ENCODE measurements at regions not wholly inside any gene's neighbourhood (a gene's known extent, or its start where the extent isn't known, plus 50 kb on each side); places are given as distances from the start of the nearest gene placed in this dataset.
"Not testable (repeated sequence)": the region's sequence is repeated elsewhere in the genome, so short reads cannot be mapped to it uniquely, and the experiment has no call there.

GRCh38 chr11:70557742-70558485, 159.6 kb downstream of the CTTN start:
- no peak for TF ChIP-seq EZH2phosphoT487 (IDR thresholded peaks at IDR 0.05)
- TF ChIP-seq, protein P1, sequence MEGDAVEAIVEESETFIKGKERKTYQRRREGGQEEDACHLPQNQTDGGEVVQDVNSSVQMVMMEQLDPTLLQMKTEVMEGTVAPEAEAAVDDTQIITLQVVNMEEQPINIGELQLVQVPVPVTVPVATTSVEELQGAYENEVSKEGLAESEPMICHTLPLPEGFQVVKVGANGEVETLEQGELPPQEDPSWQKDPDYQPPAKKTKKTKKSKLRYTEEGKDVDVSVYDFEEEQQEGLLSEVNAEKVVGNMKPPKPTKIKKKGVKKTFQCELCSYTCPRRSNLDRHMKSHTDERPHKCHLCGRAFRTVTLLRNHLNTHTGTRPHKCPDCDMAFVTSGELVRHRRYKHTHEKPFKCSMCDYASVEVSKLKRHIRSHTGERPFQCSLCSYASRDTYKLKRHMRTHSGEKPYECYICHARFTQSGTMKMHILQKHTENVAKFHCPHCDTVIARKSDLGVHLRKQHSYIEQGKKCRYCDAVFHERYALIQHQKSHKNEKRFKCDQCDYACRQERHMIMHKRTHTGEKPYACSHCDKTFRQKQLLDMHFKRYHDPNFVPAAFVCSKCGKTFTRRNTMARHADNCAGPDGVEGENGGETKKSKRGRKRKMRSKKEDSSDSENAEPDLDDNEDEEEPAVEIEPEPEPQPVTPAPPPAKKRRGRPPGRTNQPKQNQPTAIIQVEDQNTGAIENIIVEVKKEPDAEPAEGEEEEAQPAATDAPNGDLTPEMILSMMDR (IDR thresholded peaks at IDR 0.05): no peak
- TF ChIP-seq EZH2 (IDR thresholded peaks at IDR 0.05): no peak
- Histone ChIP-seq H3K4me2 (no peak overlapping the region), H3K79me2 (ENCODE audit: low read depth) (no peaks in the 10 kb centered on the region), H3K27me3 (no peaks in the 10 kb centered on the region), H4K20me1 (ENCODE audit: low read depth) (no peaks in the 10 kb centered on the region), H3K27ac (no peak overlapping the region), H3F3A (ENCODE audit: low read depth) (peaks cover 18% of the 10 kb centered on the region), H3K9ac (no peak overlapping the region), H3K36me3 (no peaks in the 10 kb centered on the region), H3K9me3 (ENCODE audit: low read depth) (no peaks in the 10 kb centered on the region), H2AFZ (replicated peaks) (no peak overlapping the region), H3K4me3 (no peak overlapping the region), H3K4me1 (peaks cover 22% of the 10 kb centered on the region)
- Mint-ChIP-seq H3K4me1 (peaks cover 47% of the 10 kb centered on the region), H3K27ac (peak overlapping the region; percentile 47), H3K4me3 (no peak overlapping the region), H3K36me3 (no peaks in the 10 kb centered on the region), H3K9me3 (no peaks in the 10 kb centered on the region), H3K27me3 (ENCODE audit: insufficient read depth, low read depth) (peaks cover 5% of the 10 kb centered on the region)
- DNase-seq (ENCODE audit: low spot score): no peak

DNA sequence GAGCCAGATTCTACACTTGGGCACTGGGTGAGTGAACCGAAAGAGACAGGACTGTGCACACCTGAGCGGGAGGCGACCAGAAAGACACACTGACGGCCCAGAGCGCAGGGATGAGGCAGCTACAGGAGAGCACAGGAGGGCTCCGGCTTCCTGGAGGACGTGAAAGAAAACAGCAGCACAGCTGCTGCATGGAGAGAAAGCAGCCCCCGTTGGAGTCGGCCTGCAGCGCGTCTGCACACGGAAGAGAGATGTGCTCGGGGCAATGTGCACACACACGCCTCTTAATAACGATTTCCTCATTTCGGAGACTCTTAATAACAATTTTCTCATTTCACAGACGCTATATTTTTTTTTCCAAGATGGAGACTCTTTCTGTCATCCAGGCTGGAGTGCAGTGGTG, 160.4 kb downstream of the CTTN start:
- H3K36me3 Mint-ChIP-seq: no peaks in the 10 kb centered on the region
- H3K27ac Mint-ChIP-seq: peak overlapping the region; percentile 19
- H3K4me3 ChIP-seq: no peak overlapping the region
- H3F3A ChIP-seq (ENCODE audit: low read depth): peaks cover 18% of the 10 kb centered on the region
- no peaks in the 10 kb centered on the region for H3K9me3 ChIP-seq (ENCODE audit: low read depth)
- H3K27me3 Mint-ChIP-seq (ENCODE audit: insufficient read depth, low read depth): peaks cover 5% of the 10 kb centered on the region
- no peak overlapping the region for H3K27ac ChIP-seq
- H3K4me1 Mint-ChIP-seq: peaks cover 39% of the 10 kb centered on the region
- no peaks in the 10 kb centered on the region for H3K79me2 ChIP-seq (ENCODE audit: low read depth)
- no peaks in the 10 kb centered on the region for H3K36me3 ChIP-seq
- DNase-seq (ENCODE audit: low spot score): no peak
- H2AFZ ChIP-seq (replicated peaks): no peak overlapping the region
- no peak overlapping the region for H3K4me2 ChIP-seq
- H3K9ac ChIP-seq: no peak overlapping the region
- H3K4me3 Mint-ChIP-seq: no peak overlapping the region
- H3K27me3 ChIP-seq: no peaks in the 10 kb centered on the region
- no peaks in the 10 kb centered on the region for H4K20me1 ChIP-seq (ENCODE audit: low read depth)
- H3K4me1 ChIP-seq: peaks cover 22% of the 10 kb centered on the region
- TF ChIP-seq, protein P1 (IDR thresholded peaks at IDR 0.05): no peak
- TF ChIP-seq EZH2phosphoT487 (IDR thresholded peaks at IDR 0.05) (no peak), EZH2 (IDR thresholded peaks at IDR 0.05) (no peak)
- no peaks in the 10 kb centered on the region for H3K9me3 Mint-ChIP-seq

DNA sequence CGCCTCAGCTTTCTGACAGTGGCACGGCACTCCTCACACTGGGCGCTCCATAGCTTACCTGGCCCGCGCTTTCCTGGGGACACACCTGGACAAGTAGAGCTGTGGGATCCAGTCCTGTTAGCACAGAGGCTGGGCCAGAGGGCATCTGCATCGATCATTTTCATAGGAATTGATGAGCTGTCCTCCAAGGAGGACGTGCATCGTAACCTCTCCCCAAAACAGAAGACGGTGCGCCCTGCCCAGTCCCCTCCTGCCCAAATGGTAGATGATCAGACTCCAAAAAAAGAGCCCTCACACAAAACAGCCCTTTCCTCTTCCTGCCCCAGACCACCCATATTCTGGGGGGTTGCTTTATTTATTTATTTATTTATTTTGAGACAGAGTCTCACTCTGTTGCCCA, 161.2 kb downstream of the CTTN start:
- H3K79me2 ChIP-seq (ENCODE audit: low read depth): no peaks in the 10 kb centered on the region
- no peaks in the 10 kb centered on the region for H3K27me3 ChIP-seq
- Mint-ChIP-seq H3K27ac (peak overlapping the region; percentile 10), H3K27me3 (ENCODE audit: insufficient read depth, low read depth) (peaks cover 3% of the 10 kb centered on the region), H3K4me3 (no peak overlapping the region), H3K9me3 (no peaks in the 10 kb centered on the region), H3K4me1 (peaks cover 31% of the 10 kb centered on the region), H3K36me3 (no peaks in the 10 kb centered on the region)
- no peak for DNase-seq (ENCODE audit: low spot score)
- H3F3A ChIP-seq (ENCODE audit: low read depth): peaks cover 18% of the 10 kb centered on the region
- H3K9ac ChIP-seq: no peak overlapping the region
- TF ChIP-seq, protein P1 (IDR thresholded peaks at IDR 0.05): no peak
- TF ChIP-seq EZH2 (IDR thresholded peaks at IDR 0.05) (no peak), EZH2phosphoT487 (IDR thresholded peaks at IDR 0.05) (no peak)
- no peaks in the 10 kb centered on the region for H4K20me1 ChIP-seq (ENCODE audit: low read depth)
- no peaks in the 10 kb centered on the region for H3K36me3 ChIP-seq
- H3K4me3 ChIP-seq: no peak overlapping the region
- no peak overlapping the region for H3K4me2 ChIP-seq
- no peak overlapping the region for H2AFZ ChIP-seq (replicated peaks)
- no peaks in the 10 kb centered on the region for H3K9me3 ChIP-seq (ENCODE audit: low read depth)
- H3K4me1 ChIP-seq: peaks cover 18% of the 10 kb centered on the region
- no peak overlapping the region for H3K27ac ChIP-seq

GRCh38 chr11:70560621-70561020, 162.3 kb downstream of the CTTN start:
- not testable (repeated sequence) for H3K4me2 ChIP-seq; H3K9ac ChIP-seq; H4K20me1 ChIP-seq (ENCODE audit: low read depth); H3K27ac Mint-ChIP-seq; H3K4me1 ChIP-seq; DNase-seq (ENCODE audit: low spot score); H2AFZ ChIP-seq (replicated peaks); H3K27me3 ChIP-seq; H3K27me3 Mint-ChIP-seq (ENCODE audit: insufficient read depth, low read depth); H3K9me3 ChIP-seq (ENCODE audit: low read depth); H3K36me3 ChIP-seq; H3K9me3 Mint-ChIP-seq; H3K4me3 Mint-ChIP-seq; H3K27ac ChIP-seq; H3K36me3 Mint-ChIP-seq; H3K4me3 ChIP-seq; H3F3A ChIP-seq (ENCODE audit: low read depth); H3K79me2 ChIP-seq (ENCODE audit: low read depth)
- peaks cover 20% of the 10 kb centered on the region for H3K4me1 Mint-ChIP-seq

Data from neural progenitor cell (in vitro differentiated cells).